ENCODE measurements at regions not wholly inside any gene's neighbourhood (a gene's known extent, or its start where the extent isn't known, plus 50 kb on each side); places are given as distances from the start of the nearest gene placed in this dataset.
A peak's percentile ranks its signal among the peaks of the same experiment; 100 is the strongest.
"Not testable (repeated sequence)": the region's sequence is repeated elsewhere in the genome, so short reads cannot be mapped to it uniquely, and the experiment has no call there.

DNA sequence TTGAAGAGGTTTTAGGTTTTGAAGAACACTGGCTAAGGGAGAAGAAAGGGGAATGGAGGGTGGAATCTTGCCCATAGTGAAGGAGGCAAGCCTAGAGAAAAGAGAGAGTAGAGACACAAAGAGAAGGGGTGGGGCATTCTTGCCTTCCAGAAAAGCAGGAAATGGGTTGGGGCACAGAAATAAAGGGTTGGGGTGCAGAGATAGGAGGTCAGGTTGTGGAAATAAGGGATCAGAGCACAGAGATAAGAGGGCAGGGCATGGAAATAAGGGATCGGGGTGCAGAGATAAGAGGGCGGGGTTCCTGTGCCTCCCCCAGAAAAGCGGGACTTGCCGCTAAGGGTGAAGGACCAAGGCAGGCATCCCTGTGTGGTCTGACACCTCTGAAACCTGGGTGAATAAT, 69.9 kb downstream of the ALG1L2 start:
- DNase-seq = not testable (repeated sequence)

DNA sequence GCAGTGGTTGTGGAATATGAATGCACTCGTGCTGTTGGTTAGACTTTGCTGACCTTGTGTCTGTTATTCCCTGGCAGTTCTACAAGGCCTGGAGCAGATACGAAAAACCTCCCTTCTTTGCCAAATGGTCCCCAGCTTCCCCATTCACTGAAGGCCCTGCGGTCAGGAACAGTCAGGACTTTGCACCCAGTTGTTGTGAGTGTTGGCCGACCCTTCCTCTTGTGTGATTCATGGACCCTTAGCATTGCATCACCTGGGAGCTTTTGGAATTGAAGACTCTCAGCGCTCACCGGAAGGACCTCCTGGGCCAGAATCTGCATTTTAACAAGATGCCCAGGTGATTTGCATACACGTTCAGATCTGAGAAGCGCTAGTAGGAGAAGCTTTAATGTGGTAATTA, 71.6 kb downstream of the ALG1L2 start:
- not testable (repeated sequence) for DNase-seq

DNA sequence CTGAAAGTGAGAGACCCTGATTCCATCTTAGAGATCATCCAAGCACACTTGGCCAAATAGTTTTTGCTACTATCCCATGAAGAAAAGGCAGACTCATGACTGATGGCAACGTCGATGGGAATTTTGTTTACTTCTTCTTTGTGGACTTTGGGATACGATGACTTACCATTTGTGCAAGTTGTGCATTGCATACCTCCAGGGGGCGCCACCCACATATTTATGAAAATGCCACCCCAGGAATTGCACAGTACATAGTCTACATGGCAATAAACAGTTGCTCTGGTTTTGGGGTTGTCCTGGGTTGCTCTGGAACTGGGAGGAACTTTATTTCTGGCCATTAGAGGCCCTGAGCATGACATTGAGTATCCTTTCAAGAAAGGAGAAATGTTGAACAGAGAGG, 73.8 kb downstream of the ALG1L2 start:
- not testable (repeated sequence) for DNase-seq

DNA sequence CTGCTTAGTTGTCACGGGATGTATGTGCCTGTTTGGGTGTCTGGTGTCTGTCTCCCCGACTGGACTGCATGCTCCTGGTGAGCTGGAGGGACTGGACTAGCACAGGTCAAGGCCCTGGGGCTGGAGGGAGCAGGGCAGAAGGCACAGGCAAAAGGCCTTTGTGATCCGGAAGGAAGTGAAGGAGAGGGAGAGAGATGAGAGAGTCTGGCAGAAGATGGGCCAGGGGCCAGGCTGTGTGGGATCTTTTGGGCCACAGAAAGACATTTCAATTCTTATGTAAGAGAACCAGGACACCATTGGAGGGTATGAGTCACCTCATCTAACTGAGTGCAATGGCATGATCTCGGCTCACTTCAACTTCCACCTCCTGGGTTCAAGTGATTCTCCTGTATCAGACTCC, 85.2 kb downstream of the ALG1L2 start:
- not testable (repeated sequence) for DNase-seq

DNA sequence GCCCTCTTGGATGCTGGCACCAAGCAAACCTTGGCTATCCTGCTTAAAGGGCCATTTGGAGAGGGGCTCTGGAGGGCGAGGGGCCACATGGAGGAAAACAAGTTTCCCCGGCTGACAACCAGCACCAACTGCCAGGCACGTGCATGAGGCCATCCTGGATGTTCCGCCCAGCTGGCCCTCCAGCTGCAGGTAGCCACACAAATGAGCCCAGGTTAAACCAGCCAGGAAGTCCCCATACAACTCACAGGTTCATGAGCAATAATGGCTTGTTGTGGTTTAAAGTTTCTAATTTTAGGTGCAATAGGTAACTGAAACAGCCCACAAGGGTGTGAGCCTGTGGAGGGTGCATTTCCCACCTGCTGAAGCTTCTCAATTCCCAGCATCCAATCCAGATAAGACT, 93.6 kb downstream of the ALG1L2 start:
- not testable (repeated sequence) for DNase-seq

DNA sequence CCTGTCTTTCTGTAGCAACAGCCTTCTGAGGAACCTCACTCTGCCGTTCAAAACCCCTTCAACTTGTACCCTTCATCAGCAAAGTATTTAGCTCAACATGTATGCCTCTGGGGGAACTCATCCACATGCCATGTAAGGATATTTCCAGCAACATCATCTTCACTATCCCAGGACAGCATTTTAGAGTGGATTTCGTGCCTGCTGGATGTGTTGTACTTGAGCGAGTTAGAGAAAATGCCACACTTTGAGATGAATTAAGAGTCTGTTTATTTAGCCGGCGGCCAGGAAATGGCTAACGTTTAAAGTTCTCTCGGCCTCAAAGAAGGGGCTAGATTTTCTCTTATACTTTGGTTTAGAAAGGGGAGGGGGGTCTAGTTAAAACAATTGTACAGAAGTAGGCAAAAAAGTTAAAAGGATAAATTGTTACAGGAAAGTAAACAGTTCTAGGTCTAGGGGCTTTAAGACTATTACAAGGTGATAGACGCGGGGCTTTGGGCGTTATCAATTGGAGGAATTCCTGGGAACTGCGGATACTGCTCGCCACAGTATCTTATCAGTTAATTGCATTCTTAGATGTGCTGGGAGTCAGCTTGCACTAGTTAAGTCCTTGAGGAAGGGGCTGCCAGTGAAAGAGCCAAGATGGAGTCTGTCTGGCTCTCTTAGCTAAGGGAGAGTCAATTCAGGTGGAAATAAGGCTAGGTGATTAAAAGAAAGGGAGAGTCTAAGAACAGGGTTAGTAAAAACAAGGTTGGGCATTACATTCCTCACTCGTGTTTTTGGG, 95.0 kb downstream of the ALG1L2 start:
- not testable (repeated sequence) for DNase-seq

DNA sequence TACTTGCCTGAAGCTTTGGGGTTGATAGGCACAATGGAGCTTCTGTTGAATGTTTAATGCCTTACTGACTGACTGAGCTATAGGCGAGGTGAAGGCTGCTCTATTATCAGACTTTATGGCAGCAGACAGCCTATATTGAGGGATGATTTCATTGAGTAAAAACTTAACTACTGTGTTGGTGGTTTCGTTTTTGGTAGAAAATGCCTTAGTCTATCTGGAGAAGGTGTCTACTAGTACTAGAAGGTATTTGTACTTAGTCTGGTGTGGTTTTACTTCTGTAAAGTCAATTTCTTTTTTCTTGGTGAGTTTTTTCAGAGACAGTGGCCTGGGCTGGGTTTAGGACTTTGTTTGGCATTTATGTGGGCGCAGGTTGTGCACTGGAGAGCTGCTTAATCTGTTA, 97.2 kb downstream of the ALG1L2 start:
- DNase-seq = not testable (repeated sequence)

DNA sequence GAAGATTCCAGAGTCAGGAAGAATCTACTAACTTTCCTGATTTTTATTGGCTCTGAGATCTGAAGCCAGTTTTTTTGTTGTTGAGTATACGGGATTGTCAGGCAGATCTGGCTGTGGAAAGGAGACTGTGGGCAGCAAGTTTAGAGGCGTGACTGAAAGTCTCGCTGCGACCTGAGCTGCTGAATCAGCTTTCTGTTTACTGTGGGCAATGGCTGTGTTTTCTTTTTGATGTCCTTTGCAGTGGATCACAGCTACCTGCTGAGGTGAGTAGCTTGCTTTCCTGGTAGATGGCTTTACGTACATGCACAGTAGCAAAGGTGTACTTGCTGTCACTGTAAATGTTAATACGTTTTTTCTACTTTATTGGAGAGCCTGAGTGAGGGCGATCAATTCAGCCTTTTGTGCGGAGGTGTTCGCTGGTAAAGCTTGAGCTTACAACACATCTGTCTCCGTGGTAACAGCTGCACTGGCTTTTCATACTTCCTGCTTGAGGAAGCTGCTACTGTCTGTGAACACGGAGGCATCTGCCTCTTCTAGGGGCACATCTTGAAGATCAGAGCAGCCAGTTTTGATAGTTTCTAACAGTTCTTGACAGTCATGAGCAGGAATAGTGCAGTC, 97.8 kb downstream of the ALG1L2 start:
- peak; percentile 44 for DNase-seq

DNA sequence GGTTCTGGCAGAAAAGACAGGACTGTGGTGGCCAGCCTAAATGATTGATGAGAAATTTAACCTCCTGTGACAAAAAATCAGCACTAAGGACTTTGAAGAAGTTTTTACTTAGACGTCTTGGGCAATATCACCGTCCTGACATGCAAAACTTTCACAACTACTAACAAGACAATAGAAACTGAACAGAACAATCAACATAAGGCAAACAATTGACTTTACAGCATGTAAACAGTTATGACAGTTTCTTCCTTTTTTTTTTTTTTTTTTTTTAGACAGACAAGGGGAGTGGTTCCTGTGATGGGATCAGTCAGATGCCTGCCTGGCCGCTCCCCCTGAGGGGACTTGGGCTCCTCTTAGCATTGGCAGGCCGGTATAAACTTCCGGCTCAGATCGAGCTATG, 100.8 kb downstream of the ALG1L2 start:
- not testable (repeated sequence) for DNase-seq

DNA sequence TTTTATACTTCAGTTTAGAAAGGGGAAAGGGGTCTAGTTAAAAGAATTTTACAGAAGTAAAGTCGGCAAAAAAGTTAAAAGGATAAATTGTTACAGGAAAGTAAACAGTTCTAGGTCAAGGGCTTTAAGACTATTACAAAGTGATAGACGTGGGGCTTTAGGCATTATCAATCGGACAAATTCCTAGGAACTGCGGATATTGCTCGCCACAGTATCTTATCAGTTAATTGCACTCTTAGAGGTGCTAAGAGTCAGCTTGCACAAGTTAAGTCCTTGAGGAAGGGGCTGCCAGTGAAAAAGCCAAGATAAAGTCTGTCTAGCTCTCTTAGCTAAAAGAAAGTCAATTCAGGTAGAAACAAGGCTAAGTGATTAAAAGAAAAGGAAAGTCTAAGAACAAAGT, 102.1 kb downstream of the ALG1L2 start:
- not testable (repeated sequence) for DNase-seq

DNA sequence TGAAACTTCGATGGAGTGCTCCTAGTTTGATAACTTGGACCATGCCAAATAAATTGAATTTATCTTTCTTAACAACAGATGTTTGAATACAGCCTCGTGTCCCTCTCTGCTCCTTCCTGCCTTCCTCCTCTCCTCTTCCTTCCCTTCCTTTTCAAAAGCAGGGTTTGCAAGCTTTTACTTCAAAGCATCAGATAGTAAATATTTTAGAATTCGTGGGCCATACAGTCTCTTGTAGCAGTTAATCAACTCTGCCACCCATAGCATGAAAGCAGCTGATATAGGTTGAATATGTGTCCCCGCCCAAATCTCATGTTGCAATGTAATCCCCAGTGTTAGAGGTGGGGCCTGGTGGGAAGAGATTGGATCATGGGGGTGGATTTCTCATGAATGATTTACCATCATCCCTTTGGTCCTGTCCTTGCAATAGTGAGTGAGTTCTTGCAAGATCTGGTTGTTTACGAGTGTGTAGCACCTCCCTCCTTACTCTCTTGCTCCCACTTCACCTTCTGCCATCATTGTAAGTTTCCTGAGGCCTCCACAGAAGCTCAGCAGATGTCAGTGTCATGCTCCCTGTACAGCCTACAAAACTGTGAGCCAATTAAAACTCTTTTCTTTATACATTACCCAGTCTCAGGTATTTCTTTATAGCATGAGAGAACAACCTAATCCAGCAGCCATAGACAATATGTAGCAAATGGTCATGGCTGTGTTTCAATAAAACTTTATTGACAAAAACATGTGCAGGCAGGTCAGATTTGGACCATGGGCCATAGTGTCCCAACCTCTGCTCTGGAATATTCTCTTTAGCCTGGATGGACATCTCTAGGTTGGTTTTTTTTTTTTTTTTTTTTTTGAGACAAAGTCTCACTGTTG, 102.8 kb downstream of the ALG1L2 start:
- DNase-seq = not testable (repeated sequence)

DNA sequence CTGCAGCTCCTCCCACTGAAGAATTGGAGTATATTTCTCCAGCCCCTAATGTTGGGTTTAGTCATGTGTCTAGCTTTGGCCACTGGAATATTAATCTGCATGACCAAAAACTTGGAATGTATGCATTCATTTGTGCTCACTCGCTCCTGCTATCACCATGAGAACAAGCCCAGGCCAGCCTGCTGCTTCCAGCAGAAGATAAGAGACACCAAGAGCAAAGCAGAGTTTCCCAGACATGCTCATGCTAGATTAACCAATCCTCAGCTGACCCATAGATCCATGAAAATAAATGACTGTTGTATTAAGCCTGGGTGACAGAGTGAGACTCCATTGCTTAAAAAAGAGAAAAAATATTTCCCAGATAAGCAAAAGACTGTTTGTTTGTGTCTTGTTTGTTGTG, 119.6 kb downstream of the ALG1L2 start:
- DNase-seq = not testable (repeated sequence)

DNA sequence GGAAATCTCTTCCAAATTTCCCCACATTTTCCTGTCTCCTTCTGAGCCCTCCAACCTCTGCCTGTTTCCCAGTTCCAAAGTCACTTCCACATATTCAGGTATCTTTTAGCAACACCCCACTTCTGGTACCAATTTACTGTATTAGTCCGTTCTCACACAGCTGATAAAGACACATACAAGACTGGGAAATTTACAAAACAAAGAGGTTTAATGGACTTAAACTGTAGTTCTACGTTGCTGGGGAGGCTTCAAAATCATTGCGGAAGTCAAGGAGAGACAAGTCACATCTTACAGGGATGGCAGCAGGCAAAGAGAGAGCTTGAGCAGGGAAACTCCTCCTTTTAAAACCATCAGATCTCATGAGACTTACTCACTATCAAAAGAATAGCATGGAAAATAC, 122.0 kb downstream of the ALG1L2 start:
- not testable (repeated sequence) for DNase-seq

DNA sequence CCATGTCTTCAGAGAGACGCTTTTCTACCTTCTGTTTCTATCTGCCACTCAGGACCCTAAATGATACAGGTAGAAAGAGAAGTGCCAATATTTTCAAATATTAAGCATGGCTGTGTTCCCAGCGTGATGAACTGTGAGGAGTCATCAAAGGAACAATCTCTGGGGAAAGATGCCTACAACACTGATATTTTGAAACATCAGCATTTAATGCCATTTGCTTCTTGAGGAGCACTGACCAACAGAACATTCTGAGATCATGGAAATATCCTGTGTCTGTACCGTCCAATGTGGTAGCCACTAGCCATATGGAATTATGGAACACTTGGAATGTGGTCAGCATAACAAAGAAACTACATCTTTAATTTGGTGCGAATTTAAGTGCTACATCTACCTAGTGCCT, 117.9 kb upstream of the COL6A5 start:
- no peak for DNase-seq

DNA sequence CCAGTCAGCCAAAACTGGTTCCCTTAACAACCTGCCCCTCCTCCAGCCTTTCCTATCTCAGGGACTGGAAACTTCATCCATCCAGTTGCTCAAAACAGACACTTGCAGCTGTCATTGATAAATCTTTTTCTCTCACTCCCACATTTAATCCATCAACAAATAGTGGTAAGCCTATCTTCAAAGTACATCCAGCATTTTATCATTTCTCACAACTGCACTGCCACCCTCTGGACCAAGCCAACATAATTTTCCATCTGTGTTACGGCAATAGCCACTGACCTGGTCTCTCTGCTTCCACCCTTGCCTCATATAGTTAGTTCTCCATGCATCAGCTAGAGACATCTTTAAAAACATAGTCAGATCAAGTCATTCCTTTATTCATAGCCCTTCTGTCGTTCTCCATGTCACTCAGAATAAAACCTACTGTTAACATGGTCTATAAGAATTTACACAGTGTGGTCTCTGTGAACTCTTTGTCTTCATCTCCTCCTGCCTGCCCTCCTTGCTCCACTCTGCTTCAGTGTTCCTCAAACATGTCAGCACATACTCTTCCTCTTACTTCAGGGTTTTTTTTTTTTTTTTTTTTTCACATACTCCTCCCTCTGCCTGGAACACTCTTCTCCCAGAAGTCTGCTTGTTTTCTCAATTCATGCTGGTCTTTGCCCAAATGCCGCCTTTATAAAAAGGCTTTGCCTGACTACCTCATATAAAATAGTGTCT, 102.5 kb upstream of the COL6A5 start:
- DNase-seq = no peak

DNA sequence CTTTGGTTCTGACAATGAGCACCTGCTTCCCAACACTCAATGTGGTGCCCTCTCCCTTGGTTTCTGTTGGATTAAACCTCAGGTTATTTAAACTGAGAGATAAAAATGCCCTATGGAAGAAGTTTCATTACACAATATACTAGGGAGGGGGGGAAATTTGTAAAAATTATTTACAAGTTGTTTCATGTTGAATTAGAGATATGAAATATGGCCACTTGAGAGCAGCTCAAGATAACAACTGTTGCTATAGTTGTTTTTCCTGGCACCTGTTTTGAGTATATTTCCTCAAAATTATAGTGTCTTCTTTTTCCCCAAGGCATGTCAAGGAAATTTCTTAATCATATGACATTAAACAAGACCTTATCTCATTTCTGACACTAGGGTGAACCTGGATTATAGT, 101.7 kb upstream of the COL6A5 start:
- DNase-seq = no peak

DNA sequence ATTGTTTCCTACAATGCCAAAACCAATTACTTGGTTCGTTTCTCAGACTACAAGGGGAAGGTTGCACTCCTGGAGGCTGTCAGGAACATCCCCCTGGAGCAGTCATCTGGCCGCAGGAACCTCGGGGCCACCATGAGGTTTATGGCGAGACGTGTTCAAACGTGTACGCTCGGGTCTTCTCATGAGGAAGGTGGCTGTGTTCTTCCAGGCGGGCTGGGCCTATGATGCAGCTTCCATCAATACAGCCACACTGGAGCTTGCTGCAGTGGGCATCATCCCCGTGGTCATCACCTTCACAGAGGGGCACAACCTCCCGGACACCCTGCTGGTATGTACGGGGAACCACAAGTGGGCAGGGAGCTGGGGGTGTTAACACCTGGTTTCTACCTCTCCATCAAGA, 94.5 kb upstream of the COL6A5 start:
- no peak for DNase-seq

DNA sequence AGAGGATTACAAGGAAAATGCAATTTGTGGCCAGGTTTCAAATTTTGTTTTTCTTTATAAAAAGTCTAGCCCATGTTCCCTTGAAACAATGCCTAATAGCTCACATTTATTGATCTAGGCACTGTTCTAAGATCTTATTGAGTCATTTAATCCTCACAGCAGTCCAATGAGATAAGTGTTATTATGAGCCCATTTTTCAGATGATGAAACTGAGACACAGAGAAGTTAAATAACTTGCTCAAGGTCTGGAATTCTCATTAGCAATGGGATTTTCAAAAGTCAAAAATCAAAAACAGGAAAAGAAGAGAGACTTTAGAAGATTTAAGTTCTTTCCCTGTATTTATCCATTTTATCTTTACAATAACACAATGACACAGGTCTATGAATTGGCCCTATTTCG, 90.0 kb upstream of the COL6A5 start:
- DNase-seq = no peak

DNA sequence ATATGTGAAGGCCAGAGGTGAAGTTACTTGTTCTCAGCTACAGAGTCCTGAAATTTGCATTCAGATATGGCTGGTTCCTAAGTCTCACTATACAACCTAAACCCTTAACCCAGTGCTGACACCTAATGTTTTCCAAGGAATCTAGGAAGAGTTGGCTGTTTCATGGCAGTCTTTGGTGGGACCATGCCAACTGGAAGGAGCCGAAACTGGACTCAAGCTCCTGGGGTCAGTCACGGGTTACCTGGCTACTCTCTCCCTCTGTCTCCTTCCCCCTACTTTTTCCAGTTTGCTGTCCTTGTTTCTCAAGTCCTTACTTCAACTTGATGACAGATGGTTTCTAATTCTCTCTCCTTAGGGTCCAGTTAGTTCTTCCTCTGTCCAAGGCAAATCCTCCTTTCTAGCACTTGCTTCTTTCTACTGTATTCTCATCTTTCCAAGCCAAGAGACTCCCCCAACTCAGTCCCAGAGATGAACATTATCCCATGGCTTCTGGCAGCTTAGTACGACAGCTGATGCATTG, 88.6 kb upstream of the COL6A5 start:
- no peak for DNase-seq

DNA sequence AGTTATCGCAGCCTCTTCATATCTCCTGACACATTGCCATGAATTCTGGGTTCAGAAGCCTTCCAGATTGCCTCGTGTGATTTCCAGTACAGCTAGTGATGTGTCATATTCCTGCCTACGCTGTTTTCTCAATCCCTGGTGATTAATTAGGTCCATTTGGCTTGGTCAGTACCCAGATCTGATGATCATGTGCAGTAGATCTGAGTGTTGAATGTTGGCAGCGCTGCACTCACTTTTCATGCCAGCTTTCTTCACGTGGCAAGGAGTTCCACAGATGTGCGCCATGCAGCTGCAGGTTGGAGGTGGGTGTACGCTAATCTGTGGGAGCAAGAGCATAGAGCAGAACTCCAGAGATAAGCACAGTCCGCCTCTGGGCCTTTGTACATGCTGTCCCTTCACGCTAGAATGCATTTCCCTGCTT, 86.9 kb upstream of the COL6A5 start:
- DNase-seq = no peak

DNA sequence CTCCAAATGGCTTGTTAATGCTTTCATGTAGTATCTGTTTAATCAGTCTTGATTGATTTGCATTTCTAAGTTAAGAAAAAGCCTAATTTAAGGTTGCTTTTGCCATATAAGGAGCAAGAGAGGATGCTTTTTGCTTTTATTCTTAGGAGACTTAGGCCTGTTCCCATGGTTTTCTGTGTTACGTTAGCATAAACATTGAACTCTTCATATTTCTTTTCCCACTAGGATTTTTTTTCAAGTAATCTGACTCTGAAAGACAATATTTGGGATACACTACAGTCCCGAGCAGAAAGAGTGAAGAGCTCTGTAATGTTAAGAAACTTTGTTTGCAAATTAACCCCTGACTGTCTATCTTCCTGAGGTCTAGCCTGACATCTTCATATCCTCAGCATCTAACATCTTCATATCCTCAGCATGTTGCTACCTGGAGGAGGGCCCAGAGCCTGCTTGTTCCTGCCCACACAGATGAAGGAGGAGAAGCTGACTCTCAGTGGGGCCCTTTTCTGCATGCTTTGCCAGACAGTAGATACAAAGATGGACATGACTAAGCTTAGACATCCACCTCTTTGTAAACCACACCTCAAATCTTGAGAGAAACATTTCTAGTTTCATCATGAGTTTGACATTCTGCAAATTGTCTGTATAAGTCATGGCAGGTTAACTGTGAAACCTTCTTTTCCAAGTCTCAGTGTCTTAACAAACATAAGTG, 86.2 kb upstream of the COL6A5 start:
- DNase-seq = no peak

DNA sequence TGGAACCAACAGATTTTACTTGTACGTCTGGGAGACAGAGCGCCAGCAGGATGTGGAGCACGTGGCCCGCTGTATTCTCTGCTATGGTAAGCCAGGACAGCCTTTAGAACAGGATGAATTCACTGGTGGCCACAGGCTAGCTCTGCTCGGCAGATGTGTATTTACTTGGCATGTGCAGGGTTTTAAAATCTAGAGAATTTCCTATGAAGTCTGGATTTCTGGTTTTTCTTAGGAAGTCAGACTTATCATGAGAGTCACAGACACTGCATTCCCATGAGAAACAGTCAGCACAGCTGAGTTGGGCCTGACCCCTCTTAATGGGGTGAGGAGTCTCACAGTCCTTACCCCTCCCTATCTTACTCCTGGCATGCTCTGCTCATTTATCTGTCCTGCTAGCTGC, 84.6 kb upstream of the COL6A5 start:
- DNase-seq = no peak

Measured in stimulated activated CD4-positive, alpha-beta T cell treated with anti-CD3 and anti-CD28 coated beads, Interleukin-15, amount 100 ng/mL, for 24 hours (primary cell).